ENCODE measurements at regions not wholly inside any gene's neighbourhood (a gene's known extent, or its start where the extent isn't known, plus 50 kb on each side); places are given as distances from the start of the nearest gene placed in this dataset.
"Not testable (repeated sequence)": the region's sequence is repeated elsewhere in the genome, so short reads cannot be mapped to it uniquely, and the experiment has no call there.

- DNase-seq (no peak), ATAC-seq (no peak)
- Mint-ChIP-seq H3K4me3 (no peak overlapping the region), H3K27ac (no peak overlapping the region), H3K4me1 (no peaks in the 10 kb centered on the region), H3K27me3 (peaks cover 14% of the 10 kb centered on the region), H3K36me3 (ENCODE audit: low read depth) (no peaks in the 10 kb centered on the region)
- H3K9me3 ChIP-seq (ENCODE audit: control insufficient read depth, low read length, poor library complexity, severe bottlenecking) = peaks cover 5% of the 10 kb centered on the region
Measured at GRCh38 chr2:144771348-144771747, 251.4 kb upstream of the ZEB2 start.

GRCh38 chr2:144770616-144771230 lies 250.8 kb upstream of the ZEB2 start:
- H3K27me3 Mint-ChIP-seq = peaks cover 14% of the 10 kb centered on the region
- H3K27ac Mint-ChIP-seq = no peak overlapping the region
- peaks cover 5% of the 10 kb centered on the region for H3K9me3 ChIP-seq (ENCODE audit: control insufficient read depth, low read length, poor library complexity, severe bottlenecking)
- no peaks in the 10 kb centered on the region for H3K4me1 Mint-ChIP-seq
- H3K36me3 Mint-ChIP-seq (ENCODE audit: low read depth) = no peaks in the 10 kb centered on the region
- ATAC-seq = no peak
- no peak for DNase-seq
- no peak overlapping the region for H3K4me3 Mint-ChIP-seq

GRCh38 chr2:144760939-144761338 lies 241.0 kb upstream of the ZEB2 start:
- H3K9me3 ChIP-seq (ENCODE audit: control insufficient read depth, low read length, poor library complexity, severe bottlenecking); DNase-seq; ATAC-seq; H3K27me3 Mint-ChIP-seq; H3K4me3 Mint-ChIP-seq; H3K27ac Mint-ChIP-seq; H3K4me1 Mint-ChIP-seq; H3K36me3 Mint-ChIP-seq (ENCODE audit: low read depth): not testable (repeated sequence)

GRCh38 chr2:144759746-144760145 lies 239.8 kb upstream of the ZEB2 start:
- Mint-ChIP-seq H3K4me1 (no peaks in the 10 kb centered on the region), H3K36me3 (ENCODE audit: low read depth) (no peaks in the 10 kb centered on the region), H3K27ac (no peak overlapping the region), H3K27me3 (no peaks in the 10 kb centered on the region), H3K4me3 (no peak overlapping the region)
- DNase-seq (no peak), ATAC-seq (no peak)
- H3K9me3 ChIP-seq (ENCODE audit: control insufficient read depth, low read length, poor library complexity, severe bottlenecking) = no peaks in the 10 kb centered on the region

- H3K4me3 Mint-ChIP-seq; H3K36me3 Mint-ChIP-seq (ENCODE audit: low read depth); DNase-seq; H3K9me3 ChIP-seq (ENCODE audit: control insufficient read depth, low read length, poor library complexity, severe bottlenecking); H3K27ac Mint-ChIP-seq; ATAC-seq; H3K4me1 Mint-ChIP-seq; H3K27me3 Mint-ChIP-seq: not testable (repeated sequence)
Measured at GRCh38 chr2:144758196-144758595, 238.3 kb upstream of the ZEB2 start.

GRCh38 chr2:144753416-144753815 lies 233.5 kb upstream of the ZEB2 start:
- no peaks in the 10 kb centered on the region for H3K36me3 Mint-ChIP-seq (ENCODE audit: low read depth)
- DNase-seq (no peak), ATAC-seq (no peak)
- no peaks in the 10 kb centered on the region for H3K4me1 Mint-ChIP-seq
- H3K9me3 ChIP-seq (ENCODE audit: control insufficient read depth, low read length, poor library complexity, severe bottlenecking) = no peaks in the 10 kb centered on the region
- H3K27ac Mint-ChIP-seq = no peak overlapping the region
- H3K4me3 Mint-ChIP-seq = no peak overlapping the region
- no peaks in the 10 kb centered on the region for H3K27me3 Mint-ChIP-seq

- H3K27ac Mint-ChIP-seq = no peak overlapping the region
Measured at GRCh38 chr2:144751142-144751905, 231.4 kb upstream of the ZEB2 start.

GRCh38 chr2:144749188-144749587 lies 229.3 kb upstream of the ZEB2 start:
- no peaks in the 10 kb centered on the region for H3K4me1 Mint-ChIP-seq
- H3K4me3 Mint-ChIP-seq = no peak overlapping the region
- ATAC-seq (no peak), DNase-seq (no peak)
- H3K27ac Mint-ChIP-seq = no peak overlapping the region
- no peaks in the 10 kb centered on the region for H3K36me3 Mint-ChIP-seq (ENCODE audit: low read depth)
- no peaks in the 10 kb centered on the region for H3K9me3 ChIP-seq (ENCODE audit: control insufficient read depth, low read length, poor library complexity, severe bottlenecking)
- H3K27me3 Mint-ChIP-seq = no peaks in the 10 kb centered on the region

More at GRCh38 chr2:144751142-144751905, 231.4 kb upstream of the ZEB2 start:
- no peaks in the 10 kb centered on the region for H3K27me3 Mint-ChIP-seq
- ATAC-seq = no peak
- H3K36me3 Mint-ChIP-seq (ENCODE audit: low read depth) = no peaks in the 10 kb centered on the region
- DNase-seq = no peak
- H3K4me3 Mint-ChIP-seq = no peak overlapping the region
- H3K9me3 ChIP-seq (ENCODE audit: control insufficient read depth, low read length, poor library complexity, severe bottlenecking) = no peaks in the 10 kb centered on the region
- H3K4me1 Mint-ChIP-seq = no peaks in the 10 kb centered on the region

GRCh38 chr2:144748443-144748842 lies 228.5 kb upstream of the ZEB2 start:
- no peak for ATAC-seq
- no peak overlapping the region for H3K27ac Mint-ChIP-seq
- no peaks in the 10 kb centered on the region for H3K4me1 Mint-ChIP-seq
- DNase-seq = no peak
- no peaks in the 10 kb centered on the region for H3K27me3 Mint-ChIP-seq
- no peaks in the 10 kb centered on the region for H3K9me3 ChIP-seq (ENCODE audit: control insufficient read depth, low read length, poor library complexity, severe bottlenecking)
- H3K4me3 Mint-ChIP-seq = no peak overlapping the region
- no peaks in the 10 kb centered on the region for H3K36me3 Mint-ChIP-seq (ENCODE audit: low read depth)

- Mint-ChIP-seq H3K27ac (no peak overlapping the region), H3K4me1 (no peaks in the 10 kb centered on the region), H3K36me3 (ENCODE audit: low read depth) (no peaks in the 10 kb centered on the region), H3K27me3 (no peaks in the 10 kb centered on the region), H3K4me3 (no peak overlapping the region)
- no peak for ATAC-seq
- no peaks in the 10 kb centered on the region for H3K9me3 ChIP-seq (ENCODE audit: control insufficient read depth, low read length, poor library complexity, severe bottlenecking)
- no peak for DNase-seq
Measured at GRCh38 chr2:144747571-144747970, 227.7 kb upstream of the ZEB2 start.

- Mint-ChIP-seq H3K27ac (no peak overlapping the region), H3K36me3 (ENCODE audit: low read depth) (no peaks in the 10 kb centered on the region)
- no peak for ATAC-seq
Measured at GRCh38 chr2:144745424-144745823, 225.5 kb upstream of the ZEB2 start.

GRCh38 chr2:144738749-144739148 lies 218.8 kb upstream of the ZEB2 start:
- H3K27ac Mint-ChIP-seq = no peak overlapping the region
- ATAC-seq (no peak), DNase-seq (no peak)
- no peaks in the 10 kb centered on the region for H3K4me1 Mint-ChIP-seq
- no peaks in the 10 kb centered on the region for H3K36me3 Mint-ChIP-seq (ENCODE audit: low read depth)
- no peaks in the 10 kb centered on the region for H3K9me3 ChIP-seq (ENCODE audit: control insufficient read depth, low read length, poor library complexity, severe bottlenecking)
- H3K27me3 Mint-ChIP-seq = peaks cover 5% of the 10 kb centered on the region
- no peak overlapping the region for H3K4me3 Mint-ChIP-seq

More at GRCh38 chr2:144745424-144745823, 225.5 kb upstream of the ZEB2 start:
- H3K9me3 ChIP-seq (ENCODE audit: control insufficient read depth, low read length, poor library complexity, severe bottlenecking) = no peaks in the 10 kb centered on the region
- no peak for DNase-seq
- no peaks in the 10 kb centered on the region for H3K4me1 Mint-ChIP-seq
- H3K4me3 Mint-ChIP-seq = no peak overlapping the region
- H3K27me3 Mint-ChIP-seq = no peaks in the 10 kb centered on the region

GRCh38 chr2:144730711-144731110 lies 210.8 kb upstream of the ZEB2 start:
- H3K27ac Mint-ChIP-seq = no peak overlapping the region
- DNase-seq (no peak), ATAC-seq (no peak)
- peaks cover 3% of the 10 kb centered on the region for H3K4me1 Mint-ChIP-seq
- H3K9me3 ChIP-seq (ENCODE audit: control insufficient read depth, low read length, poor library complexity, severe bottlenecking) = no peaks in the 10 kb centered on the region
- no peaks in the 10 kb centered on the region for H3K36me3 Mint-ChIP-seq (ENCODE audit: low read depth)
- no peak overlapping the region for H3K4me3 Mint-ChIP-seq
- no peaks in the 10 kb centered on the region for H3K27me3 Mint-ChIP-seq

- H3K4me1 Mint-ChIP-seq; ATAC-seq; H3K36me3 Mint-ChIP-seq (ENCODE audit: low read depth); H3K27me3 Mint-ChIP-seq; H3K27ac Mint-ChIP-seq; H3K4me3 Mint-ChIP-seq; H3K9me3 ChIP-seq (ENCODE audit: control insufficient read depth, low read length, poor library complexity, severe bottlenecking); DNase-seq: not testable (repeated sequence)
Measured at GRCh38 chr2:144724460-144724859, 204.5 kb upstream of the ZEB2 start.
